ENCODE measurements at regions not wholly inside any gene's neighbourhood (a gene's known extent, or its start where the extent isn't known, plus 50 kb on each side); places are given as distances from the start of the nearest gene placed in this dataset.

DNA sequence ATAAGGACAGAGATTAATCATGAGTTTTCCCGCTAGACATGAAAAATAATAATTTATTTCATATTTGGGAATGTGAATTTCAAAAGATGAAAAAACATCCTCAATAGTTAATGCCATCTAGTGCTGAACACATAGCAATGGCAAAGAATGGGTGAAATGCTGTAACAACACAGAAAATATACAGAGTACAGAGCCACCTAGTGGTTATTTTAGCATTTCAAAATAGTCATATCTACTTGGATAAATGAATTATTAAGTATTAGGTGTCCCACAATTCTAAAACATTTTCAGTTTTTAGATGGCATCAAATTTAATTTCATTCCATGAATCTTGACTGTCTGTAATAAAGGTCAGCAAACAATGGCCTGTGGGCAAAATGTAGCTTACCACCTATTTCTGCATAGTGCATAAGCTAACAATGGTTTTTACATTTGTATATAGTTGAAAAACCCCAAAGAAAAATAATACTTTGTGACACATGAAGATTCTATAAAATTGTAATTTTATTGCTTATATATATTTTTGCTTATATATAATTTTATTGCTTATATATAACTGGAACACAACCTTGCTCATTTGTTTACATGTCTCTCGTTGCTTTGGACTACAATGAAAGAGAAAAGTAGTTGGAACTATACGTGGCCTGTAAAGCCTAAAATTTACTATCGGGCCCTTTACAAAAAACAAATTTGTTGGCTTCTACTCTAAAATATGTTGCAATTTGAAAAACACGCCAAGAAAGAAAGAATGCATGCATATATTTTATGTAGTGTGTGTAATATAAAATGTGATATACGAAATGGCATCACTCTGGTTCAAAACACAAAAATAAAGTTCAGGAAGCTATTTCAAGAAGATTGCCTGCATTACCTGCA lies 99.1 kb upstream of the FAM47C start:
- Mint-ChIP-seq H3K27me3 (peaks cover 0 to 3% (median 0%) of the 10 kb centered on the region in 5 donors), H3K9me3 (peaks cover 0 to 4% (median 0%) of the 10 kb centered on the region in 9 donors), H3K4me3 (no peak overlapping the region), H3K4me1 (no peaks in the 10 kb centered on the region), H3K36me3 (no peaks in the 10 kb centered on the region), H3K27ac (no peak overlapping the region)
- POLR2A ChIA-PET = no interaction called here
- DNase-seq = no peak
- no peak for ATAC-seq

DNA sequence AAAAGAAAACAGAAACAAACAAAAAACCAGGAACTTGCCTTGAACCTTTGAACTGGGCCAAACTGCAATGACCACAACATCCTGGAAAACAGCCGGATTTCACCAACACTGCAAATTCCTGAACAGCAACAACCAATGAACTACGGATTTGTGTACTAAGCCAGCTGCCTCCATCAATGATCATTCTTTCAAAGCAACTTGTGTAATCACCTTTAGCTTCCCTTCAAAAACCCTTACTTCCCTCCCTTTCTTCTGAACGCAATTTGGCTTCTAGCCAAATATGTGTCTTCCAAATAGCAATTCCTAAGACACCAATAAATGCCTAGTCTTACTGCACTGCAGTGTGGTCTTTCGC lies 98.5 kb upstream of the FAM47C start:
- Mint-ChIP-seq H3K36me3 (no peaks in the 10 kb centered on the region), H3K4me3 (no peak overlapping the region), H3K9me3 (peaks cover 0 to 3% (median 0%) of the 10 kb centered on the region in 9 donors), H3K4me1 (no peaks in the 10 kb centered on the region), H3K27me3 (peaks cover 0 to 3% (median 0%) of the 10 kb centered on the region in 5 donors), H3K27ac (no peak overlapping the region)
- POLR2A ChIA-PET = no interaction called here
- DNase-seq (no peak), ATAC-seq (no peak)

DNA sequence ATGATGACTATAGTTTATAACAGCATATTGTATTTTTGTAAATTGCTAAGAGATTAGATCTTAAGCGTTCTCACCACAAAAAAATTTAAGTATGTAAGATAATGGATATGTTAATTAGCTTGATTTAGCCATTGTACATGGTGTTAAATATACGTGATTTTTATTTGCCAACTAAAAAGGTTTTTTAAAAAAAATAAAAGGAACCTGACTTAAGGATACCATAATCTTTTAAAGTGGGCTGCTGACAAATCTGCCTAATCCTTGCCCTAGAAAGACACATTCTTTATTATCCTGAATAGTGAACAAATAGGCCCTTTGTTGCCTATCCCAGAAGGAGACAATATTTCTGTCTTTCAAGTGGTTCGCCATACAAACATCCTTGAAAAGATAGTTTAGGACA lies 94.6 kb upstream of the FAM47C start:
- no peak for ATAC-seq
- H3K27ac Mint-ChIP-seq = no peak overlapping the region
- H3K36me3 Mint-ChIP-seq = no peaks in the 10 kb centered on the region
- H3K9me3 Mint-ChIP-seq = peaks cover 0 to 8% (median 0%) of the 10 kb centered on the region in 9 donors
- POLR2A ChIA-PET = no interaction called here
- peaks cover 0 to 3% (median 0%) of the 10 kb centered on the region in 5 donors for H3K27me3 Mint-ChIP-seq
- DNase-seq = no peak
- H3K4me1 Mint-ChIP-seq = no peaks in the 10 kb centered on the region
- no peak overlapping the region for H3K4me3 Mint-ChIP-seq

DNA sequence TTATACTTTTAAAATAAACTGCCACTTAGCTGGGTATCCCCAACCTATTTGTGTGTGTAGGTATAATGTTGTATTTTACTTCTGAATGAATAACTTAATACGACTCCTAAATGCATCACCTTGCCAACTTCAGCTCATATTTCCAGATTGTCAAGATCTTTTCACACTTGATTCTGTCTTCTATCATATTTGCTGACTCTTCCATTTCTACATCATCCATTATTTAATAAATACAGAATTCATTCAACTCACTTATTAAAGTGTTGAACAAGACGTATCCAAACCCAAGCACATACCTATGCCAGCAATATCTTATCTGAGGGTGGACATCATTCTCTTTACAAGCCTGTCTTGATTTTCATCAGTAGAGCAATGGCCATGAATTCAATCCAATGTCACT lies 91.2 kb upstream of the FAM47C start:
- no peak for DNase-seq
- POLR2A ChIA-PET = no interaction called here

DNA sequence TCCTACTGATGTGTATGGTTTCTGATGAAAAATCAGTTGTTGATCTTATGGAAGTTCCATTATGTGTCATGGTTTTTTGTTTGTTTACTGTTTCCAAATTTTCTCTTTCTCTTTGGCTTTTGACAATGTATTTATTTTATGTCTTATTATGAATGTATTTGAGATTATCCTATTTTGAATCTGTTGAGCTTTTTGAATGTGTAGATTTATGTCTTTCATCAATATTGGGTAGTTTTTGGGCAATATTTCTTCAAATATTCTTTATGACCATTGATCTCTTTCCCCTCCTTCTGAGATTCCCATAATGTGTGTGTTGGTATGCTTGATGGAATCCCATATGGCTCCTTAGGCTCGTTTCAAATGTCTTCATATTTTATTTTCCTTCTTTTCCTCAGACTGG lies 80.5 kb upstream of the FAM47C start:
- peaks cover 0 to 26% (median 3%) of the 10 kb centered on the region in 9 donors for H3K9me3 Mint-ChIP-seq

More for the DNA sequence above, 91.2 kb upstream of the FAM47C start:
- no peak for ATAC-seq
- H3K36me3 Mint-ChIP-seq = no peaks in the 10 kb centered on the region
- no peak overlapping the region for H3K4me3 Mint-ChIP-seq
- peaks cover 0 to 9% (median 0%) of the 10 kb centered on the region in 9 donors for H3K9me3 Mint-ChIP-seq
- no peaks in the 10 kb centered on the region for H3K4me1 Mint-ChIP-seq
- no peaks in the 10 kb centered on the region for H3K27me3 Mint-ChIP-seq
- H3K27ac Mint-ChIP-seq = no peak overlapping the region

DNA sequence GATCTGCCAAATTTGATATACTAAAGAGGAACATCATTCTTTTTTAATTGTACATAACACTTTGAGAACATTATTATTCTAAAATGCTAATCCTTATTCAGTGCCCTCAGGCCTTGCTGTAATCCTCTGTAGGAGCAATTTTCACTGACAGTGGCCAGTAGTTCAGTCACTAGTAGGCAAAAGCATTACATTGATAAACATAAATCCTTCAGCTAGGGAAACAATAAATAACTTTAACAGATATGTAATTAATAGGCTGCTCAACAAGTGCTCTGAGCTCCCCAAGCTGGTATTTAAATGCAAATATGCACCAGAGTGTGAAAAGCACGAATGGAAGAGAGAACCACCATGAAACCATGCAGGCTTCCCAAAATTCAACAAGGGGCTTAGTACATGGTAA lies 77.7 kb upstream of the FAM47C start:
- no peak overlapping the region for H3K27ac Mint-ChIP-seq
- no peak overlapping the region for H3K4me3 Mint-ChIP-seq
- peaks cover 0 to 26% (median 3%) of the 10 kb centered on the region in 9 donors for H3K9me3 Mint-ChIP-seq
- no peaks in the 10 kb centered on the region for H3K27me3 Mint-ChIP-seq
- DNase-seq (no peak), ATAC-seq (no peak)
- no peaks in the 10 kb centered on the region for H3K4me1 Mint-ChIP-seq
- peaks cover 0 to 6% (median 0%) of the 10 kb centered on the region in 3 donors for H3K36me3 Mint-ChIP-seq
- POLR2A ChIA-PET = no interaction called here

More for the DNA sequence above, 80.5 kb upstream of the FAM47C start:
- H3K27me3 Mint-ChIP-seq = no peaks in the 10 kb centered on the region
- ATAC-seq (no peak), DNase-seq (no peak)
- no peak overlapping the region for H3K4me3 Mint-ChIP-seq
- H3K36me3 Mint-ChIP-seq = peaks cover 0 to 10% (median 0%) of the 10 kb centered on the region in 3 donors
- no peak overlapping the region for H3K27ac Mint-ChIP-seq
- H3K4me1 Mint-ChIP-seq = no peaks in the 10 kb centered on the region
- POLR2A ChIA-PET = no interaction called here

DNA sequence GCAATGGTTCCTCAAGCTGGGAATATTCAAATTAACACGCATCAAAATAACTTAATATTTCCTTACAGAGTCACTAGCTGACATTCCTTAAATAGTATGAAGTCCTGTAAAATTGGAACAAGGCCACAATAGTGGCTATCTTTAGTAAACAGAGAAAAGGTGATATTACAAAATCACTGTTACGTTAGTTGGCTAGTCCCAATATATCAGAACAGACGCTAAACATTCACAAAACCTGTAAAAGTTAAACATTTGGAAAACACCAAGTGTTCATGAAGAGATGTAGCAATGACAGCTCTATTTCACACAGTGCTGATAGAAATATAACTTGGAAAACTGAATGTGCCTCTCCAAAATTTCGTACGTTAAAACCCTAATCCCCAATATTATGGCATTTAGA lies 61.0 kb upstream of the FAM47C start:
- H3K4me3 Mint-ChIP-seq = no peak overlapping the region
- no peak for DNase-seq
- no peak overlapping the region for H3K27ac Mint-ChIP-seq
- no peaks in the 10 kb centered on the region for H3K9me3 Mint-ChIP-seq
- H3K36me3 Mint-ChIP-seq = no peaks in the 10 kb centered on the region
- no peak for ATAC-seq
- POLR2A ChIA-PET = no interaction called here
- H3K27me3 Mint-ChIP-seq = peaks cover 0 to 4% (median 0%) of the 10 kb centered on the region in 5 donors
- no peaks in the 10 kb centered on the region for H3K4me1 Mint-ChIP-seq

DNA sequence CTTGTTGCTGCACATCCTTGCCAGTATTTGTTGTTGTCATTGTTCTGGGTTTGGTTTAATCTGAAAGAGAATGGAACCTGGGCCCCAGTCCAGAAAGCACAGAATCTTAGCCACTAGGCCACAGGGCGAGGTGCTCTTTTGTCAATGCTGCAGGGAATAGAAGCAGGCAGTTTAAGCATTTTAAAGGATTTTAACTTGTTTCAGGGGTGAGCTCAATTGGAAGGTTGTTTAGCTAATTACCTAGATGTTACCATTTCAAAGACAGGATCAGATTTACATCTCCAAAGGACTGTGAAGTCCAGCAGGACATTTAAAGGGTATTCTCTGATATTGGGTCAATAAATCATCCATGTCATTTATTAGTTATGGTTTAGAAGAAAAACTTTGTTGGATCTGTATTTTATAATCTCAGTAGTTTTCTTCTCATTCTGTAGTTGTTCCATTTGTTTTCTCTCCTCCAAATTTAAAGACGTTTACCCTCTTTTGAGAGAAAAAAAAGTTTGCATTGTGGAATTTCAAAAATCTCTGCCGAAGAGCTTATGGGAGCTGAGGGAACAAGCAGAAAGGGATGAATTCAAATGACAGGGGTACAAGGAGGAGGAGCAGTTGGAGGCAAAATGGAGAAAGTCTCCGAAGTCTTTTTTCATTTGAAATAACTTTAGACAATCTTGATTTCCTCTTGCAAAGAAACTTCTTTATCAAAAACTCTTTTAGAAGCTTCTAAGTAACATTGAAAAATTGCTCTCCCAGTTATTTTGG lies 57.5 kb upstream of the FAM47C start:
- H3K4me1 Mint-ChIP-seq = no peaks in the 10 kb centered on the region
- H3K9me3 Mint-ChIP-seq = no peaks in the 10 kb centered on the region
- H3K27me3 Mint-ChIP-seq = peaks cover 0 to 7% (median 3%) of the 10 kb centered on the region in 5 donors
- no peak overlapping the region for H3K27ac Mint-ChIP-seq
- no peaks in the 10 kb centered on the region for H3K36me3 Mint-ChIP-seq
- H3K4me3 Mint-ChIP-seq = no peak overlapping the region
- DNase-seq (no peak), ATAC-seq (no peak)
- POLR2A ChIA-PET = no interaction called here

DNA sequence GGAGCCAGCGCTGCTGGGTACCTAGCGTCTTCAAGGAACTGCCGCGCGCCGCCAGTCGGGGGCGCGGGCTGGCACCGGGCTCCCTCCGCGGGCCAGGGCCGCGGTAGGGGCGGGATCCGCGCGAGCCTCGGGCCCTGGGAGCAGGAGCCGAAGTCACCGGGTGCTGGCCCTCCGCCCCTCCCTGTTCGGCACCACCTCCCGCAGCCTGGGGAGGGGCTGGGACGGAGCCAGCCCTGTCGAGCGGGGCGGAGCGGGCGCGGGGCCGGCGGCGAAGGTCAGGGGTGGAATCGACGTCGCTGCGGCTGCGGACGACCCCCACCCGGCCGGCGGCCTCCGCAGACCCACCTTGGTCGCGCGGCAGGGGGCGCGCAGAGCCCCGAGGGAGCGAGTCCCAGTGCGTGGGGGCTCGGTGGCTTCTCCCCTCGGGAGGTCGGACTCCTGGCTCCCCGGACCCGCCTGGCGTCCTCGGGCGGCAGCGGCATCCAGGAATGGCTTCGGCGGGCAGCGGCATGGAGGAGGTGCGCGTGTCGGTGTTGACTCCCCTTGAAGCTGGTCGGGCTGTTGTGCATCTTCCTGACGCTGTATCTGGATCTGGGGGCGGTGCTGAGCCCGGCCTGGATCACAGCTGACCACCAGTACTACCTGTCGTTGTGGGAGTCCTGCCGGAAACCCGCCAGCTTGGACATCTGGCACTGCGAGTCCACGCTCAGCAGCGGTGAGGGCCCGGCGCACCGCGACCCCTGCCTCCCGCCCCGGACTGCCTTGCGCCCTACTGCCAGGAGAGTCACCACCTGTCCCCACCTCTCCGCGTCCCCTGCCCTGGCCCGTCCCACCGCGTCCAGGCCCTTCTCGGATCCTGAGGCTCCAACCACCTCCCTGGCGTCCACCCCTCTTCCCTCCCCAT lies 50.5 kb upstream of the FAM47C start:
- POLR2A ChIA-PET = no interaction called here
- Mint-ChIP-seq H3K27me3 (peaks cover 6 to 23% (median 19%) of the 10 kb centered on the region in 5 donors), H3K27ac (no peak overlapping the region), H3K9me3 (peaks cover 0 to 6% (median 0%) of the 10 kb centered on the region in 9 donors), H3K4me3 (no peak overlapping the region), H3K4me1 (peaks cover 0 to 1% (median 0%) of the 10 kb centered on the region in 4 donors), H3K36me3 (peaks cover 0 to 16% (median 0%) of the 10 kb centered on the region in 3 donors)
- ATAC-seq (no peak), DNase-seq (no peak)
